ENCODE measurements at regions not wholly inside any gene's neighbourhood (a gene's known extent, or its start where the extent isn't known, plus 50 kb on each side); places are given as distances from the start of the nearest gene placed in this dataset.

GRCh38 chr5:152337484-152337883, 67.6 kb downstream of the NMUR2 start:
- Histone ChIP-seq H3K9me3 (ENCODE audit: control insufficient read depth in 4 of 4, low read length in 3 of 4) (no peaks in the 10 kb centered on the region), H3K27ac (ENCODE audit: low read depth in 1 of 2, low read length in 2 of 2) (no peak overlapping the region), H3K9ac (ENCODE audit: low read depth in 1 of 2, low read length in 2 of 2) (no peak overlapping the region), H3K36me3 (ENCODE audit: control insufficient read depth in 4 of 4, insufficient read depth in 3 of 4, low read depth in 1 of 4, low read length in 3 of 4) (no peaks in the 10 kb centered on the region), H3K4me1 (ENCODE audit: control insufficient read depth in 4 of 4, insufficient read depth in 4 of 4, low read length in 3 of 4) (no peaks in the 10 kb centered on the region), H3K4me3 (ENCODE audit: low read depth in 1 of 3, low read length in 3 of 3) (no peak overlapping the region), H3K27me3 (ENCODE audit: control insufficient read depth in 4 of 4, insufficient read depth in 4 of 4, low read length in 3 of 4) (no peaks in the 10 kb centered on the region)
- TF ChIP-seq ATF3 (IDR thresholded peaks at IDR 0.05): no peak
- TF ChIP-seq NR2F2 (IDR thresholded peaks at IDR 0.05): peak; percentile 11
- no peak for TF ChIP-seq CTCF (IDR thresholded peaks at IDR 0.05; ENCODE audit: low read depth, low read length, missing input control)
- no peak for TF ChIP-seq RXRA (IDR thresholded peaks at IDR 0.05)
- no peak for TF ChIP-seq YY1 (IDR thresholded peaks at IDR 0.05)
- DNase-seq (ENCODE audit: low spot score): no peak

GRCh38 chr5:152335461-152335860, 69.6 kb downstream of the NMUR2 start:
- 68% methylated on average over 1 of the region's 1 CpG for WGBS
- Histone ChIP-seq H3K27me3 (ENCODE audit: control insufficient read depth in 4 of 4, insufficient read depth in 4 of 4, low read length in 3 of 4) (no peaks in the 10 kb centered on the region), H3K4me3 (ENCODE audit: low read depth in 1 of 3, low read length in 3 of 3) (no peak overlapping the region), H3K27ac (ENCODE audit: low read depth in 1 of 2, low read length in 2 of 2) (no peak overlapping the region), H3K9ac (ENCODE audit: low read depth in 1 of 2, low read length in 2 of 2) (no peak overlapping the region), H3K36me3 (ENCODE audit: control insufficient read depth in 4 of 4, insufficient read depth in 3 of 4, low read depth in 1 of 4, low read length in 3 of 4) (no peaks in the 10 kb centered on the region), H3K9me3 (ENCODE audit: control insufficient read depth in 4 of 4, low read length in 3 of 4) (no peaks in the 10 kb centered on the region), H3K4me1 (ENCODE audit: control insufficient read depth in 4 of 4, insufficient read depth in 4 of 4, low read length in 3 of 4) (no peaks in the 10 kb centered on the region)
- TF ChIP-seq ZBTB33 (IDR thresholded peaks at IDR 0.05): no peak
- no peak for TF ChIP-seq SP1 (IDR thresholded peaks at IDR 0.05)
- no peak for TF ChIP-seq FOXA2 (IDR thresholded peaks at IDR 0.05)
- TF ChIP-seq EGR1 (IDR thresholded peaks at IDR 0.05; ENCODE audit: low read depth in 2 of 2): no peak
- TF ChIP-seq CTCF (IDR thresholded peaks at IDR 0.05; ENCODE audit: low read depth, low read length, missing input control): no peak
- TF ChIP-seq RAD21 (IDR thresholded peaks at IDR 0.05): no peak
- no peak for TF ChIP-seq HNF4G (IDR thresholded peaks at IDR 0.05)
- no peak for TF ChIP-seq RXRA (IDR thresholded peaks at IDR 0.05)
- no peak for TF ChIP-seq JUND (IDR thresholded peaks at IDR 0.05)
- TF ChIP-seq HNF4A (conservative IDR thresholded peaks at IDR 0.05): no peak
- TF ChIP-seq FOXA1 (IDR thresholded peaks at IDR 0.05): no peak
- no peak for TF ChIP-seq YY1 (IDR thresholded peaks at IDR 0.05)
- no peak for TF ChIP-seq NR2F2 (IDR thresholded peaks at IDR 0.05)
- TF ChIP-seq MAX (IDR thresholded peaks at IDR 0.05): no peak
- DNase-seq (ENCODE audit: low spot score): no peak

All from liver (tissue), 8 donors.